Mesenchymal stem cell (in vitro differentiated cells and primary cell): ENCODE measurements at regions not wholly inside any gene's neighbourhood (a gene's known extent, or its start where the extent isn't known, plus 50 kb on each side); places are given as distances from the start of the nearest gene placed in this dataset.
A peak's percentile ranks its signal among the peaks of the same experiment; 100 is the strongest.

ENCODE experiments used
- DNase-seq: peaks from one replicate; pipeline ENCODE4 v3.0.0-alpha.2; 2013
- H2AFZ ChIP-seq: one replicate; pipeline ENCODE4 v1.6.1; 2013; ENCODE audit warnings: low read depth, mild to moderate bottlenecking, control low read depth, inconsistent platforms, low read length, moderate library complexity
- H2AK5ac ChIP-seq: 2 replicates; pipeline ENCODE4 v1.6.1; 2013; ENCODE audit warnings: low read length, moderate library complexity, mild to moderate bottlenecking, inconsistent platforms; ENCODE audit not compliant: severe bottlenecking
- H2BK120ac ChIP-seq: one replicate; pipeline ENCODE4 v1.6.1; 2013; ENCODE audit warnings: low read depth, mild to moderate bottlenecking, inconsistent platforms, low read length, moderate library complexity
- H2BK12ac ChIP-seq, 2 experiments: one replicate each; pipeline ENCODE4 v1.6.1; 2013; ENCODE audit warnings: inconsistent platforms in 2 of 2, low read length in 2 of 2, mild to moderate bottlenecking in 2 of 2, moderate library complexity in 2 of 2, control low read depth in 1 of 2
- H2BK15ac ChIP-seq: one replicate; pipeline ENCODE4 v1.6.1; 2013; ENCODE audit warnings: mild to moderate bottlenecking, low read depth, inconsistent platforms; ENCODE audit not compliant: poor library complexity, severe bottlenecking
- H2BK5ac ChIP-seq: 2 replicates; pipeline ENCODE4 v1.6.1; 2013; ENCODE audit warnings: low read depth, mild to moderate bottlenecking, low read length, control low read depth, inconsistent platforms; ENCODE audit not compliant: poor library complexity, severe bottlenecking
- H3K14ac ChIP-seq, 2 experiments: one replicate each; pipeline ENCODE4 v1.6.1; 2013; ENCODE audit warnings: inconsistent platforms in 2 of 2, low read length in 2 of 2, control low read depth in 1 of 2, mild to moderate bottlenecking in 1 of 2, moderate library complexity in 1 of 2
- H3K18ac ChIP-seq, 2 experiments: one replicate each; pipeline ENCODE4 v1.6.1; 2013; ENCODE audit warnings: inconsistent platforms in 2 of 2, low read length in 2 of 2, control low read depth in 1 of 2, low read depth in 1 of 2, mild to moderate bottlenecking in 1 of 2
- H3K23ac ChIP-seq, 2 experiments: one replicate each; pipeline ENCODE4 v1.6.1; 2013; ENCODE audit warnings: inconsistent platforms in 2 of 2, low read length in 2 of 2, mild to moderate bottlenecking in 2 of 2, moderate library complexity in 2 of 2, control low read depth in 1 of 2
- H3K27ac ChIP-seq: 2 replicates; pipeline ENCODE4 v1.5.1; 2013; ENCODE audit warnings: mild to moderate bottlenecking, moderate library complexity, low read length, control low read depth, inconsistent platforms; ENCODE audit not compliant: poor library complexity, severe bottlenecking
- H3K27me3 ChIP-seq, 2 experiments: 2 replicates each; pipeline versions ENCODE4 v1.6.1 to v1.7.0; 2013; ENCODE audit warnings: low read length in 2 of 2, mild to moderate bottlenecking in 2 of 2, moderate library complexity in 2 of 2, control low read depth in 1 of 2, inconsistent platforms in 1 of 2; ENCODE audit not compliant: control insufficient read depth in 1 of 2, insufficient read depth in 1 of 2
- H3K36me3 ChIP-seq, 2 experiments: 2 replicates each; pipeline versions ENCODE4 v1.6.1 to v1.7.0; 2013; ENCODE audit warnings: low read length in 2 of 2, control low read depth in 1 of 2, inconsistent platforms in 1 of 2, low read depth in 1 of 2, mild to moderate bottlenecking in 1 of 2; ENCODE audit not compliant: insufficient read depth in 2 of 2, control insufficient read depth in 1 of 2
- H3K4ac ChIP-seq, 2 experiments: one replicate each; pipeline ENCODE4 v1.6.1; 2013; ENCODE audit warnings: inconsistent platforms in 2 of 2, low read length in 2 of 2, mild to moderate bottlenecking in 2 of 2, moderate library complexity in 2 of 2, control low read depth in 1 of 2, low read depth in 1 of 2
- H3K4me1 ChIP-seq: 2 replicates; pipeline ENCODE4 v1.6.1; 2013; ENCODE audit warnings: low read depth, low read length, control low read depth; ENCODE audit not compliant: control insufficient read depth, insufficient read depth
- H3K4me2 ChIP-seq: 2 replicates; pipeline ENCODE4 v1.6.1; 2013; ENCODE audit warnings: low read length, mild to moderate bottlenecking, inconsistent platforms; ENCODE audit not compliant: poor library complexity, severe bottlenecking
- H3K4me3 ChIP-seq, 2 experiments: 2 replicates each; pipeline versions ENCODE4 v1.5.1 to v1.7.0; 2013; ENCODE audit warnings: low read length in 2 of 2, mild to moderate bottlenecking in 2 of 2, control low read depth in 1 of 2, low read depth in 1 of 2; ENCODE audit not compliant: insufficient read depth in 1 of 2
- H3K79me1 ChIP-seq: replicated peaks from 2 replicates; pipeline ENCODE4 v1.6.1; 2013; ENCODE audit warnings: mild to moderate bottlenecking, control low read depth, low read length, inconsistent platforms; ENCODE audit not compliant: poor library complexity, severe bottlenecking
- H3K9ac ChIP-seq: 2 replicates; pipeline ENCODE4 v1.7.0; 2013; ENCODE audit warnings: mild to moderate bottlenecking, low read length, moderate library complexity
- H3K9me3 ChIP-seq: 2 replicates; pipeline ENCODE4 v1.7.0; 2013; ENCODE audit warnings: mild to moderate bottlenecking, low read length; ENCODE audit not compliant: control insufficient read depth
- H4K8ac ChIP-seq: one replicate; pipeline ENCODE4 v1.6.1; 2013; ENCODE audit warnings: inconsistent platforms, mild to moderate bottlenecking, low read length, moderate library complexity
- H4K91ac ChIP-seq: one replicate; pipeline ENCODE4 v1.6.1; 2013; ENCODE audit warnings: mild to moderate bottlenecking, low read length, inconsistent platforms
- WGBS: methylation state at CpG from one replicate; pipeline ENCODE4 v1.1.7; 2013; ENCODE audit warnings: mixed read lengths; 5-methylcytosine and 5-hydroxymethylcytosine counted together

- Histone ChIP-seq H3K18ac (no peak overlapping the region), H3K9ac (no peak overlapping the region), H3K79me1 (no peaks in the 10 kb centered on the region), H3K9me3 (no peaks in the 10 kb centered on the region), H3K14ac (no peak overlapping the region), H2AFZ (no peak overlapping the region), H2BK15ac (no peak overlapping the region), H2BK120ac (no peak overlapping the region), H2AK5ac (no peak overlapping the region), H3K27me3 (no peaks in the 10 kb centered on the region), H3K36me3 (no peaks in the 10 kb centered on the region), H4K8ac (no peak overlapping the region), H3K23ac (no peak overlapping the region), H2BK12ac (no peak overlapping the region), H3K4me2 (no peak overlapping the region), H3K4me3 (no peak overlapping the region), H3K4me1 (no peaks in the 10 kb centered on the region), H3K27ac (no peak overlapping the region), H3K4ac (no peak overlapping the region), H2BK5ac (no peak overlapping the region), H4K91ac (no peak overlapping the region)
- no peak for DNase-seq
Measured at GRCh38 chr13:109418111-109418510, 368.3 kb downstream of the IRS2 start.

GRCh38 chr13:109416001-109416400, 370.4 kb downstream of the IRS2 start:
- H2BK5ac ChIP-seq, result no peak overlapping the region
- H4K91ac ChIP-seq, result peak overlapping the region; percentile 27
- no peaks in the 10 kb centered on the region for H3K27me3 ChIP-seq
- peaks cover 4% of the 10 kb centered on the region for H3K4me1 ChIP-seq
- H4K8ac ChIP-seq, result no peak overlapping the region
- 90% methylated on average over 11 of the region's 12 CpGs for WGBS
- no peaks in the 10 kb centered on the region for H3K36me3 ChIP-seq
- DNase-seq, result no peak
- H3K27ac ChIP-seq, result no peak overlapping the region
- no peak overlapping the region for H2AK5ac ChIP-seq
- no peak overlapping the region for H2BK15ac ChIP-seq
- H2BK12ac ChIP-seq, result no peak overlapping the region
- no peak overlapping the region for H3K4me2 ChIP-seq
- no peaks in the 10 kb centered on the region for H3K9me3 ChIP-seq
- H3K79me1 ChIP-seq, result no peaks in the 10 kb centered on the region
- no peak overlapping the region for H2AFZ ChIP-seq
- no peak overlapping the region for H3K23ac ChIP-seq
- no peak overlapping the region for H3K9ac ChIP-seq
- no peak overlapping the region for H3K18ac ChIP-seq
- H3K4ac ChIP-seq, result no peak overlapping the region
- H2BK120ac ChIP-seq, result no peak overlapping the region
- H3K14ac ChIP-seq, result no peak overlapping the region
- no peak overlapping the region for H3K4me3 ChIP-seq

- Histone ChIP-seq H3K27ac (no peak overlapping the region), H3K4me1 (peaks cover 4% of the 10 kb centered on the region), H3K79me1 (no peaks in the 10 kb centered on the region), H3K27me3 (no peaks in the 10 kb centered on the region), H3K4me3 (no peak overlapping the region), H2BK15ac (no peak overlapping the region), H2AFZ (no peak overlapping the region), H3K36me3 (no peaks in the 10 kb centered on the region), H2BK12ac (no peak overlapping the region), H3K4me2 (no peak overlapping the region), H4K8ac (no peak overlapping the region), H3K18ac (no peak overlapping the region), H2BK120ac (no peak overlapping the region), H3K4ac (no peak overlapping the region), H2BK5ac (no peak overlapping the region), H3K9me3 (no peaks in the 10 kb centered on the region), H2AK5ac (no peak overlapping the region), H3K14ac (no peak overlapping the region), H3K9ac (no peak overlapping the region), H4K91ac (no peak overlapping the region), H3K23ac (no peak overlapping the region)
- WGBS, result 92% methylated on average over 1 of the region's 4 CpGs
- DNase-seq, result no peak
Measured at GRCh38 chr13:109415057-109415456, 371.3 kb downstream of the IRS2 start.

GRCh38 chr13:109412283-109412901, 374.0 kb downstream of the IRS2 start:
- Histone ChIP-seq H2BK120ac (no peak overlapping the region), H3K27ac (peak overlapping the region; percentile 64), H3K23ac (no peak overlapping the region), H4K8ac (peak overlapping the region; percentile 23), H3K4me1 (peaks cover 4% of the 10 kb centered on the region), H3K27me3 (no peaks in the 10 kb centered on the region), H3K36me3 (no peaks in the 10 kb centered on the region), H3K4me3 (no peak overlapping the region), H2AFZ (no peak overlapping the region), H4K91ac (no peak overlapping the region), H2AK5ac (no peak overlapping the region), H3K9ac (no peak overlapping the region), H3K79me1 (no peaks in the 10 kb centered on the region), H3K18ac (peak overlapping the region in 1 of 2 experiments; percentile 59), H2BK5ac (no peak overlapping the region), H2BK15ac (no peak overlapping the region), H3K4me2 (peak overlapping the region; percentile 58), H3K14ac (no peak overlapping the region), H3K9me3 (no peaks in the 10 kb centered on the region), H2BK12ac (no peak overlapping the region), H3K4ac (no peak overlapping the region)
- DNase-seq, result peak; percentile 74
- 19% methylated on average over 13 of the region's 14 CpGs for WGBS
